Fibroblast of pulmonary artery (primary cell): ENCODE measurements at regions not wholly inside any gene's neighbourhood (a gene's known extent, or its start where the extent isn't known, plus 50 kb on each side); places are given as distances from the start of the nearest gene placed in this dataset.

Experiments
- DNase-seq: peaks from one replicate; pipeline ENCODE4 v3.0.0-alpha.2; 2010; ENCODE audit warnings: low read depth
- H3K4me3 ChIP-seq: replicated peaks from 2 replicates; pipeline ENCODE4 v1.5.1; 2011; ENCODE audit warnings: low read depth, mild to moderate bottlenecking, control low read depth, low read length, moderate library complexity
- TF ChIP-seq, protein P1 (sequence below): IDR thresholded peaks from 2 replicates; pipeline ENCODE4 v1.5.1; 2011; ENCODE audit warnings: mild to moderate bottlenecking, control low read depth, low read length, inconsistent platforms; ENCODE audit errors: missing control alignments

DNA sequence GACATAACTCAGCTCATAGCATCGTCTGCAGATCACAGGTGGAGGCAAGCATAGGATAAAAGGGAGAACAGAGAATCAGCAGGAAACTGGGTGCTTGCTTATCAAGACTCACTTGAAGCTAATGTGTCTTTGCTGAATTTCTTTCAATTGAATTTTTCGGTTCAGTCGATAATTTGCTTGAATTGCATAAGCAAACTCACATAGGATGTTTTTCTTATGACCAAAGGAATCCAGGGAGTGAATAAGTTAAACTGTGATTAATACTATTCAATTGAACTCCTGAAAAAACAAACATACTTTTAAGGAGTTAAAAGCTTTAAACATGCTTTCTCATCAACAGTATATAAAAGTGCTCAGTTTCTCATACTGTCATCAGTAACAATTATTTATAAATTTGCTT is 707.1 kb upstream of the ACVR2A start:
- H3K4me3 ChIP-seq: no peak overlapping the region
- TF ChIP-seq, protein P1, sequence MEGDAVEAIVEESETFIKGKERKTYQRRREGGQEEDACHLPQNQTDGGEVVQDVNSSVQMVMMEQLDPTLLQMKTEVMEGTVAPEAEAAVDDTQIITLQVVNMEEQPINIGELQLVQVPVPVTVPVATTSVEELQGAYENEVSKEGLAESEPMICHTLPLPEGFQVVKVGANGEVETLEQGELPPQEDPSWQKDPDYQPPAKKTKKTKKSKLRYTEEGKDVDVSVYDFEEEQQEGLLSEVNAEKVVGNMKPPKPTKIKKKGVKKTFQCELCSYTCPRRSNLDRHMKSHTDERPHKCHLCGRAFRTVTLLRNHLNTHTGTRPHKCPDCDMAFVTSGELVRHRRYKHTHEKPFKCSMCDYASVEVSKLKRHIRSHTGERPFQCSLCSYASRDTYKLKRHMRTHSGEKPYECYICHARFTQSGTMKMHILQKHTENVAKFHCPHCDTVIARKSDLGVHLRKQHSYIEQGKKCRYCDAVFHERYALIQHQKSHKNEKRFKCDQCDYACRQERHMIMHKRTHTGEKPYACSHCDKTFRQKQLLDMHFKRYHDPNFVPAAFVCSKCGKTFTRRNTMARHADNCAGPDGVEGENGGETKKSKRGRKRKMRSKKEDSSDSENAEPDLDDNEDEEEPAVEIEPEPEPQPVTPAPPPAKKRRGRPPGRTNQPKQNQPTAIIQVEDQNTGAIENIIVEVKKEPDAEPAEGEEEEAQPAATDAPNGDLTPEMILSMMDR: no peak
- DNase-seq: no peak

DNA sequence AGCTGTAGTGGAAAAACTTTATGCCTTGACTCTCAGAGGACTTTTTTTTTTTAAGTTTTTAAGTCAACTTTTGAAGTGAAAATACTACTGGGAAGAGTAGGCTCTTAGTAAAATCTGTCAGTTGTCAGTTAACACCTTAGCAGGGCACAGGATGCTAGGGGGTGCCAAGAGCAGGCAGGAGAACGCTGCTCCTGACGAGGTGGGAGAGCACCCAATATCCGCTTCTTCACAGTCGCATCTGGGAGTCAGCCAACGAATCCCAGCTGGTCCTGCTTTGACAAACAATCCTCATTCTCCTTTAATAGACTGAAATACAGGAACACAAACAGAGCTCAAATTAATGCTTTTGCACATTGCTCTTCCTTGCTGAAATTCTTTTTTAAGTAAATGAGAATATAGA is 709.5 kb upstream of the ACVR2A start:
- DNase-seq: peak; percentile 3
- TF ChIP-seq, protein P1: no peak
- no peak overlapping the region for H3K4me3 ChIP-seq

DNA sequence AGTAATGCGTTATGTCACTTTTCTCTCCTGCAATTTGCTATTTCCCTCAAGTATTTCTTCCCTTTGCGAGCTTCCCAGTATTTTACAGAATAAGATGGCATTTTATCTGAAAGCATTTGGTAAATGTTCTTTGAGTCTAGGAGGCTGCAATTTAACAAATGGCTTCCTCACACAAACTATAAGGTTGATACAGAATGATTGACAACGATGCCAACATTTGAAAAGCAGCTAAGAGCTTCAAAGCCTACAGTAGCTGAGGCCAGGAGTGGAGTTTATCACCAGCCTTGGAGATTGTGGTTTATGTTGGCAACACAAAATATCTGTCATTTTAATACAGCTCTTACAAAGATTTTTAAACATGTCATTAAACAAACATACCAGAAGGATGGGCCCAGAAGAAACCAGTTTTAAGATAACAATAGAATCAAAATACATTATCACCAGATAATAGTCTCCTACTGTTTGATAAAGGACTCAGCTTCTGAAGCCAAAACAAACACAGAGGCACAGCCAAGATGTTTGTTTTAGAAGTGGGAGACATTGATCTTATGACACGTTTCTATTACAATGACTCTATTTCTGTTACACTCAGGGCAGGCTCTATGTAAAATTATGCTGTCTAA is 711.4 kb upstream of the ACVR2A start:
- DNase-seq: peak; percentile 2
- no peak overlapping the region for H3K4me3 ChIP-seq
- TF ChIP-seq, protein P1: no peak

DNA sequence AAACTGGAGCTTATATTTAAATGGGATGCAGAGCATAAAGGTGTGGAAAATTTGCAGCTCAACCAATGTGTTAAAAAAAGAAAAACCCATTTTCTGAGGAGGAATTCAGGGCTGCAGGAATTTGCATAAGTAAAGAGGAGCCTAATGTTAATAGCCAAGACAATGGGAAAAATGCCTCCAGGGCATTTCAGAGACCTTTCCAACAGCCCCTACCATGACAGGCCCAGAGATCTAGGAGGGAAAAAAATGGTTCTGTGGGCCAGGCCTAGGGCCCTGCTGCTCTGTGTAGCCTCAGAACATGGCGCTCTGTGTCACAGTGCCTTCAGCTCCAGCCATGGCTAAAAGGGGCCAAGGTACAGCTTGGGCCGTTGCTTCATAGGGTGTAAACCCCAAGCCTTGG is 719.7 kb upstream of the ACVR2A start:
- TF ChIP-seq, protein P1: no peak
- no peak overlapping the region for H3K4me3 ChIP-seq
- no peak for DNase-seq

- no peak overlapping the region for H3K4me3 ChIP-seq
- TF ChIP-seq, protein P1: no peak
- DNase-seq: no peak
These were observed 721.9 kb upstream of the ACVR2A start for GRCh38 chr2:147122944-147123343.

GRCh38 chr2:147110962-147111361 is 733.9 kb upstream of the ACVR2A start:
- DNase-seq: no peak
- TF ChIP-seq, protein P1: no peak
- no peak overlapping the region for H3K4me3 ChIP-seq

DNA sequence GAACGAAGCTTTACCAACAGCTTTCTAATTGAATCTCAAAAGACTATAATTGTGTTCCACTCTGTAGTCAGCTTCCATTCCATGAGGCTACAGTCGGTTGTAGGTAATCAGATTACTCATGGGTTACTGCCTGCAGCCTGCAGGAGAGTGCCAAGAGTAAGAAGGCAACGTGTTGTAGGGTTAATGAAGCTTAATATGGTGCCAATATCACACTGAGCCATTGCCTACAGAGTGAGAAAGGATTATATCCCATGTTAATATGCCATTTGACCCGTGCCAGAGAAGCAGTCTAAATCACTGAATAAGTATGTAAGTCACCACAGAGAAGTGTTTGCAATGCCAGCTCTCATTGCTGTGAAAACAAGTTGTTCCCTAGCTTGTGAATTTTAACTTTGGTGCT is 734.5 kb upstream of the ACVR2A start:
- DNase-seq: no peak

More for the DNA sequence above, 734.5 kb upstream of the ACVR2A start:
- no peak overlapping the region for H3K4me3 ChIP-seq
- TF ChIP-seq, protein P1: no peak
